AG04450 (cell line): ENCODE measurements at regions not wholly inside any gene's neighbourhood (a gene's known extent, or its start where the extent isn't known, plus 50 kb on each side); places are given as distances from the start of the nearest gene placed in this dataset.

Experiments used
- CTCF ChIA-PET: fragments of 300-600, 350-600 bp; formaldehyde crosslinking; extraction: SDS; loops from one replicate; lab custom pipeline; 2022; ENCODE audit warnings: antibody characterized with exemption, inconsistent platforms; lab: Charles Lee
- POLR2A ChIA-PET: fragments of 350-600 bp; formaldehyde crosslinking; extraction: SDS; loops from one replicate; lab custom pipeline; 2021; ENCODE audit warnings: antibody characterized with exemption, inconsistent platforms; lab: Yijun Ruan, JAX
- DNase-seq: peaks from one replicate; pipeline ENCODE4 v3.0.0-alpha.2; 2011; ENCODE audit warnings: low read depth, low spot score
- H3K27ac ChIP-seq: one replicate; pipeline ENCODE4 v1.5.1; 2012; ENCODE audit warnings: low read depth, low read length, control low read depth
- H3K27me3 ChIP-seq: one replicate; pipeline ENCODE4 v1.6.0; 2012; ENCODE audit warnings: low read length; ENCODE audit not compliant: control insufficient read depth, insufficient read depth
- H3K4me3 ChIP-seq: 2 replicates; pipeline ENCODE4 v1.5.1; 2011; ENCODE audit warnings: mild to moderate bottlenecking, low read depth, low read length, control low read depth
- H3K9me3 ChIP-seq: 2 replicates; pipeline ENCODE4 v1.5.1; 2012; ENCODE audit warnings: low read length; ENCODE audit not compliant: control insufficient read depth, insufficient read depth
- CTCF ChIP-seq: IDR thresholded peaks from 2 replicates; pipeline ENCODE4 v1.5.1; 2011; ENCODE audit warnings: low read depth, low read length, control low read depth, inconsistent platforms

GRCh38 chr7:20894806-20895205, 108.1 kb upstream of the SP8 start:
- CTCF ChIA-PET, result interaction anchor here (0.6 kb wide), 1 partner anchor 27 kb away, joined by 3 read pairs; no protein-coding TSS in a partner anchor
- POLR2A ChIA-PET, result no interaction called here
- Histone ChIP-seq H3K4me3 (no peak overlapping the region), H3K27me3 (no peaks in the 10 kb centered on the region), H3K27ac (no peak overlapping the region), H3K9me3 (peaks cover 8% of the 10 kb centered on the region)
- no peak for DNase-seq
- TF ChIP-seq CTCF, result no peak

GRCh38 chr7:20895563-20895962, 108.9 kb upstream of the SP8 start:
- Histone ChIP-seq H3K4me3 (no peak overlapping the region), H3K9me3 (peaks cover 8% of the 10 kb centered on the region), H3K27ac (no peak overlapping the region), H3K27me3 (no peaks in the 10 kb centered on the region)
- no peak for DNase-seq
- POLR2A ChIA-PET, result no interaction called here
- CTCF ChIA-PET, result interaction anchor here (0.6 kb wide), 1 partner anchor 28 kb away, joined by 3 read pairs; no protein-coding TSS in a partner anchor
- no peak for TF ChIP-seq CTCF

- TF ChIP-seq CTCF, result no peak
- H3K27ac ChIP-seq, result no peak overlapping the region
- no peak for DNase-seq
- ChIA-PET CTCF (no interaction called here), POLR2A (no interaction called here)
- H3K4me3 ChIP-seq, result no peak overlapping the region
- H3K9me3 ChIP-seq, result peaks cover 6% of the 10 kb centered on the region
- no peaks in the 10 kb centered on the region for H3K27me3 ChIP-seq
Observed at GRCh38 chr7:20896996-20897395, 110.3 kb upstream of the SP8 start.

- Histone ChIP-seq H3K9me3 (peaks cover 10% of the 10 kb centered on the region), H3K27me3 (no peaks in the 10 kb centered on the region), H3K27ac (no peak overlapping the region), H3K4me3 (no peak overlapping the region)
- DNase-seq, result no peak
- no peak for TF ChIP-seq CTCF
- POLR2A ChIA-PET, result no interaction called here
- CTCF ChIA-PET, result no interaction called here
Observed at GRCh38 chr7:20906801-20907453, 120.2 kb upstream of the SP8 start.

- Histone ChIP-seq H3K27ac (no peak overlapping the region), H3K27me3 (no peaks in the 10 kb centered on the region), H3K9me3 (peaks cover 13% of the 10 kb centered on the region), H3K4me3 (no peak overlapping the region)
- TF ChIP-seq CTCF, result no peak
- POLR2A ChIA-PET, result no interaction called here
- no peak for DNase-seq
- CTCF ChIA-PET, result no interaction called here
Observed at GRCh38 chr7:20911081-20911480, 124.4 kb upstream of the SP8 start.
